ENCODE measurements at regions not wholly inside any gene's neighbourhood (a gene's known extent, or its start where the extent isn't known, plus 50 kb on each side); places are given as distances from the start of the nearest gene placed in this dataset.

DNA sequence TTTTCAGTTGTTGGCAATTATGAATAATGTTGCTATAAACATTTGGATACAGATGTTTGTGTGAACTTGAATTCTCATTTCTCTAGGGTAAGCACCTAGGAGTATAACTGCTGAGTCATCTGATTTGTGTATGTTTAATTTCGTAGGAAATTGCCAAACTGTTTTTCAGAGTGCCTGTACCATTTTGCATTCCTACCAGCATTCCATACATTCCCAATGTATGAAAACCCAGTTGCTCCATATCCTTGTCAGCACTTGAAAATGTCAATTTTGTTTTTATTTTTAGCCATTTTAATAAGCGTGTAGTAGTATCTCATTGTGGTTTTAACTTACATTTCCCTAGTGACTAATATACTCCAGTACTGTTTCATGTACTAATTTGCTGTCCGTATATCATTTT lies 98.5 kb upstream of the TSC22D2 start:
- H3K4me1 ChIP-seq = peaks cover 3 to 8% (median 6%) of the 10 kb centered on the region in 3 donors
- no peak overlapping the region for H3K27ac ChIP-seq
- no peak overlapping the region for H3K4me3 ChIP-seq
- no peak for ATAC-seq
- H3K27me3 ChIP-seq = no peaks in the 10 kb centered on the region
- intact Hi-C loops (cut with DNase I) = loop anchor here in 1 of 3 donors (10.0 kb wide), 1 partner anchor 165 kb away; no protein-coding TSS in a partner anchor
- TF ChIP-seq, protein P1, sequence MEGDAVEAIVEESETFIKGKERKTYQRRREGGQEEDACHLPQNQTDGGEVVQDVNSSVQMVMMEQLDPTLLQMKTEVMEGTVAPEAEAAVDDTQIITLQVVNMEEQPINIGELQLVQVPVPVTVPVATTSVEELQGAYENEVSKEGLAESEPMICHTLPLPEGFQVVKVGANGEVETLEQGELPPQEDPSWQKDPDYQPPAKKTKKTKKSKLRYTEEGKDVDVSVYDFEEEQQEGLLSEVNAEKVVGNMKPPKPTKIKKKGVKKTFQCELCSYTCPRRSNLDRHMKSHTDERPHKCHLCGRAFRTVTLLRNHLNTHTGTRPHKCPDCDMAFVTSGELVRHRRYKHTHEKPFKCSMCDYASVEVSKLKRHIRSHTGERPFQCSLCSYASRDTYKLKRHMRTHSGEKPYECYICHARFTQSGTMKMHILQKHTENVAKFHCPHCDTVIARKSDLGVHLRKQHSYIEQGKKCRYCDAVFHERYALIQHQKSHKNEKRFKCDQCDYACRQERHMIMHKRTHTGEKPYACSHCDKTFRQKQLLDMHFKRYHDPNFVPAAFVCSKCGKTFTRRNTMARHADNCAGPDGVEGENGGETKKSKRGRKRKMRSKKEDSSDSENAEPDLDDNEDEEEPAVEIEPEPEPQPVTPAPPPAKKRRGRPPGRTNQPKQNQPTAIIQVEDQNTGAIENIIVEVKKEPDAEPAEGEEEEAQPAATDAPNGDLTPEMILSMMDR (IDR thresholded peaks at IDR 0.05) = no peak
- 91 to 92% methylated on average over 3 of the region's 3 CpGs for WGBS, 2 donors
- H3K9me3 ChIP-seq = no peaks in the 10 kb centered on the region
- no peak for DNase-seq
- no peak for FAIRE-seq
- H3K36me3 ChIP-seq = no peaks in the 10 kb centered on the region

DNA sequence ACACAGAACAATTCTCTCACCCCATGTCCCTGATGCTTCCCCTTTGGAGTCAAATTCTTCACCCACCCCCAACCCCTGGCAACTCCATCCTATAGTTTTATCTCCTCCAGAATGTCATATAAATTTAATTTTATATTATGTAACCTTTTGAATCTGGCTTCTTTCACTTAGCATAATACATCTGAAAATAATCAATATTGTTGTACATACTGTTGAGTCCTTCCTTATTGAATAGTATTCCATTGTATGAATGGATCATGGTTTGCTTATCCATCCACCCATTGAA lies 98.9 kb upstream of the TSC22D2 start:
- H3K27me3 ChIP-seq = no peaks in the 10 kb centered on the region
- H3K36me3 ChIP-seq = no peaks in the 10 kb centered on the region
- peaks cover under 1 to 5% (median 3%) of the 10 kb centered on the region in 3 donors for H3K4me1 ChIP-seq
- H3K9me3 ChIP-seq = no peaks in the 10 kb centered on the region
- intact Hi-C loops (cut with DNase I) = loop anchor here in 1 of 3 donors (10.0 kb wide), 1 partner anchor 166 kb away; no protein-coding TSS in a partner anchor
- no peak overlapping the region for H3K4me3 ChIP-seq
- DNase-seq (no peak), FAIRE-seq (no peak), ATAC-seq (no peak)
- no peak overlapping the region for H3K27ac ChIP-seq
- TF ChIP-seq, protein P1 (IDR thresholded peaks at IDR 0.05) = no peak

DNA sequence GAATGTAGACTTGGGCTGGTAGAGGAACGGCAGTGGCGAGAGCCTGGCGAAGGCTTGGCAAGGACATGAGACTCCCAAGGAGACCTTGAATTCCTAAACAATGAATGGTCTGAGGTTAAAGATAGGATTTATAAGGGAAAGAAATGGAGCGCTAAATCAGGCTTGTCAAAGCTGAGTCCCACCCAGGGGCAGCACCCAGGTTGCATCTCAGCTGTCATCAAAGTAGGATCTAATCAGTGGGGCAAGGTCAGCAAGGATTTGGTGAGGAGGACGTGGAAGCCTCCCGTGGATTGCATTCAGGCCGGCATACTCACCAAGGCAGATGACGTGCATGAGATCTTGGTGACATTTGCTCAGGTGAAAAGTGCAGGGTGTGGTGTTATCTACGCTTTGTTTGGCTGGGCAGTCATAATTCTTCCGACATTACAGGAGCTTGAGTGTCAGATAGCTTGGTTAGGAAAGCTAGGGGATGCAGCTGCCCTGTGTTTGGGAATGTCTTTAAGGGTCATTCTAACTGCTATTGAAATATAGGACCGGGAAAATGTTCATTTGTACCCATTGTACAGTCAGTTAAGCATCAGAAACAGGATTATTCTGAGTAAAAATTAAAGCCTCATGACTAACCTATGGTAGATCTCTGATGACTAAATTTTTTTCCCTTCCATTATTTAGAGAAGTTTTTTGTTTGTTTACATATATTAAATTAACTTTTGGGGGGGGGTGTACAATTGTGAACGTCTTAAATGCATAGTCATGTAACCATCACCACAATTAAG lies 99.4 kb upstream of the TSC22D2 start:
- WGBS, 2 donors = 50 to 64% methylated on average over 12 of the region's 12 CpGs
- FAIRE-seq = no peak
- peak; percentile 40 to 73 (median 56) for ATAC-seq
- no peak overlapping the region for H3K4me3 ChIP-seq
- no peak overlapping the region for H3K27ac ChIP-seq
- no peaks in the 10 kb centered on the region for H3K36me3 ChIP-seq
- DNase-seq = no peak
- TF ChIP-seq, protein P1 (IDR thresholded peaks at IDR 0.05) = no peak
- no peaks in the 10 kb centered on the region for H3K9me3 ChIP-seq
- no peaks in the 10 kb centered on the region for H3K27me3 ChIP-seq
- H3K4me1 ChIP-seq = no peaks in the 10 kb centered on the region
- intact Hi-C loops (cut with DNase I) = loop anchor here in 1 of 3 donors (10.0 kb wide), 1 partner anchor 166 kb away; no protein-coding TSS in a partner anchor

DNA sequence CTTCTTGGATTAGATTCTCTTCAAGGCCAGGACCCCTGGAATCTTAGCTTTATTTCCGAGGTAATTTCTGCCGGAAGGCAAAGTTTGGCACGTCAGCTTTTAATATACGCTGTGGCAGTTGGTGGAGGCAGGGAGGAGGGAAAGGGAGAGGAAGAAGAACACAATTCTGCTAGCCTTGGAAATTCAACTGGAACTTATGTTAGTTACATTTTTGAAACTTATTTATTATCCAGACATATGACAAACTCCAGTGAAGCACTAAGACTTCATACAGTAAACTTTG lies 100.1 kb upstream of the TSC22D2 start:
- H3K27ac ChIP-seq = no peak overlapping the region
- intact Hi-C loops (cut with DNase I) = loop anchor here in 1 of 3 donors (10.0 kb wide), 1 partner anchor 167 kb away; no protein-coding TSS in a partner anchor

More for the DNA sequence above, 100.1 kb upstream of the TSC22D2 start:
- Histone ChIP-seq H3K36me3 (no peaks in the 10 kb centered on the region), H3K9me3 (no peaks in the 10 kb centered on the region), H3K4me3 (no peak overlapping the region), H3K27me3 (no peaks in the 10 kb centered on the region), H3K4me1 (no peaks in the 10 kb centered on the region)
- FAIRE-seq = no peak
- no peak for DNase-seq
- no peak for ATAC-seq
- TF ChIP-seq, protein P1 (IDR thresholded peaks at IDR 0.05) = no peak
- 90 to 93% methylated on average over 4 of the region's 4 CpGs for WGBS, 2 donors
